NCI-H446 (cell line): ENCODE measurements at regions not wholly inside any gene's neighbourhood (a gene's known extent, or its start where the extent isn't known, plus 50 kb on each side); places are given as distances from the start of the nearest gene placed in this dataset.
"Not testable (repeated sequence)": the region's sequence is repeated elsewhere in the genome, so short reads cannot be mapped to it uniquely, and the experiment has no call there.

Experiments
- DNase-seq, 2 experiments: peaks; one replicate each; lab custom pipeline; 2025; lab: John Stamatoyannopoulos, UW

GRCh38 chr7:13777242-13777641, 212.2 kb downstream of the ETV1 start:
- no peak for DNase-seq

- no peak for DNase-seq
These were observed 210.5 kb downstream of the ETV1 start for GRCh38 chr7:13778967-13779366.

- DNase-seq, result no peak
These were observed 198.9 kb downstream of the ETV1 start for GRCh38 chr7:13790611-13791010.

- no peak for DNase-seq
These were observed 197.3 kb downstream of the ETV1 start for GRCh38 chr7:13792208-13792607.

GRCh38 chr7:13793926-13794325, 195.5 kb downstream of the ETV1 start:
- DNase-seq, result no peak

DNA sequence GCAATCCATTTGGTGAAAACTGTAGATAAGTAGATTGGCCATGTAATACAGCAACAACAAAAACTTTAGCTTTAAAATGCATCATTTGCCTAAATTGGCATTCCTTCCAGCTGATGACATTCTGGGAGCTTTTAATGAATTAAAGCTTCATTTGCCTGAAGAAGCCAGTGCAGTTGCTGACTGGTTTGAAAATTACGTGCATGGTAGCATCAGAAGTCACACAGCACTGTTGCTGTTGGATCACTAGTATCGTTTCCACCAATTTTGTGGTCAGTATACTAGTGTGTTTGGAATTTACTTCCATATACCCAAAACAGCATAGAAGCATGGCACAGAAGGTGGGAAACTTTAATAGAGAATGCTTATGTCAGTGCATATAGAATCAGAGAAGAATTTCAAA, 194.9 kb downstream of the ETV1 start:
- DNase-seq, result no peak

GRCh38 chr7:13797545-13797944, 191.9 kb downstream of the ETV1 start:
- DNase-seq, result no peak

GRCh38 chr7:13800694-13801448, 188.6 kb downstream of the ETV1 start:
- peak; percentile 25 to 67 for DNase-seq

DNA sequence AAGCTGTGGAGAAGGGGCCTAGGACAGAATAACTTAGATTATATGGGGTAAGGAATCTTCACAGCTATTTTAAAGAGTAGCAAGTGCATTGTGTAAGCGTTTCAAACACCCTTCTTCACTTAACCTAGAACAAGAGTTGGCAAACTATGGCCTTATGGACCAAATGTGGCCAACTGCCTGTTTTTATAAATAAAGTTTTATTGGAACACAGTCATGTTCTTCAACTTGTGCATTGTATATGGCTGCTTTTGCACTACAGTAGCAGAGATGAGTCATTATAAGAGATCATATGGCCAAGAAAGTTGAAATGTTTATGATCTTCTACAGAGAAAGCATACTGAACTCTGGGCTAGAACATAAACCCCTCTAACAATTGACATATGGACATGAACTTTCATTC, 187.8 kb downstream of the ETV1 start:
- peak in 1 of 2 experiments; percentile 9 for DNase-seq

- no peak for DNase-seq
These were observed 186.8 kb downstream of the ETV1 start for GRCh38 chr7:13802651-13803050.

DNA sequence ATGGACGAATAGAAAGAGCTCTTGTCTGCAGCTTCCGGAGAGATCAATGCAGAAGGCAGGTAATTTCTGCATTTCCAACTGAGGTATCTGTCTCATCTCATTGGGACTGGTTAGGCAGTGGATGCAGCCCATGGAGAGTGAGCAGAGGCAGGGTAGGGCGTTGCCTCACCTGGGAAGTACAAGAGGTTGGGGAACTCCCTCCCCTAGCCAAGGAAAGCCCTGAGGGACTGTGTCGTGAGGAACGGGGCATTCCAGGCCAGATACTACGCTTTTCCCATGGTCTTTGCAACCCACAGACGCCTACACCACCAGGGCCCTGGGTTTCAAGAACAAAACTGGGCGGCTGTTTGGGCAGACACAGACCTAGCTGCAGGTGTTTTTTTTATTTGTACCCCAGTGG, 186.3 kb downstream of the ETV1 start:
- DNase-seq, result no peak

DNA sequence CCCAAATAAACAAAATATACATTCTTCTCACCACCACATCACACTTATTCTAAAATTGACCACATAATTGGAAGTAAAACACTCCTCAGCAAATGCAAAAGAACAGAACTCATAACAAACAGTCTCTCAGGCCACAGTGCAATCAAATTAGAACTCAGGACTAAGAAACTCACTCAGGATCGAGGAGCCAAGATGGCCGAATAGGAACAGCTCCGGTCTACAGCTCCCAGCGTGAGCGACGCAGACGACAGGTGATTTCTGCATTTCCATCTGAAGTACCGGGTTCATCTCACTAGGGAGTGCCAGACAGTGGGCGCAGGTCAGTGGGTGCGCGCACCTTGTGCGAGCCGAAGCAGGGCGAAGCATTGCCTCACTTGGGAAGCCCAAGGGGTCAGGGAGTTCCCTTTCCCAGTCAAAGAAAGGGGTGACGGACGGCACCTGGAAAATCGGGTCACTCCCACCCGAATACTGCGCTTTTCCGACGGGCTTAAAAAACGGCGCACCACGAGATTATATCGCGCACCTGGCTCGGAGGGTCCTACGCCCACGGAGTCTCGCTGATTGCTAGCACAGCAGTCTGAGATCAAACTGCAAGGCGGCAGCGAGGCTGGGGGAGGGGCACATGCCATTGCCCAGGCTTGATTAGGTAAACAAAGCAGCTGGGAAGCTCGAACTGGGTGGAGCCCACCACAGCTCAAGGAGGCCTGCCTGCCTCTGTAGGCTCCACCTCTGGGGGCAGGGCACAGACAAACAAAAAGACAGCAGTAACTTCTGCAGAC, 183.2 kb downstream of the ETV1 start:
- DNase-seq, result not testable (repeated sequence)

DNA sequence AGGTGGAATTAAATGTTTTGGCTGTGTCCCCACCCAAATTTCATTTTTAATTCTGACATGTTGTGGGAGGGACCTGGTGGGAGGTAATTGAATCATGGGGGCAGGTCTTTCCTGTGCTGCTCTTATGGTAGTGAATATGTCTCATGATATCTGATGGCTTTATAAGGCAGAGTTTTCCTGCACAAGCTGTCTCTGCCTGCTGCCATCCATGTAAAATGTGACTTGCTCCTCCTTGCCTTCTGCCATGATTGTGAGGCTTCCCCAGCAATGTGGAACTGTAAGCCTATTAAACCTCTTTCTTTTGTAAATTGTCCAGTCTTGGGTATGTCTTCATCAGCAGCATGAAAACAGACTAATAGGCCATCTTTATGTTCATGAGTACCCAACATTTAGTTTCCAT, 172.2 kb downstream of the ETV1 start:
- DNase-seq, result not testable (repeated sequence)

DNA sequence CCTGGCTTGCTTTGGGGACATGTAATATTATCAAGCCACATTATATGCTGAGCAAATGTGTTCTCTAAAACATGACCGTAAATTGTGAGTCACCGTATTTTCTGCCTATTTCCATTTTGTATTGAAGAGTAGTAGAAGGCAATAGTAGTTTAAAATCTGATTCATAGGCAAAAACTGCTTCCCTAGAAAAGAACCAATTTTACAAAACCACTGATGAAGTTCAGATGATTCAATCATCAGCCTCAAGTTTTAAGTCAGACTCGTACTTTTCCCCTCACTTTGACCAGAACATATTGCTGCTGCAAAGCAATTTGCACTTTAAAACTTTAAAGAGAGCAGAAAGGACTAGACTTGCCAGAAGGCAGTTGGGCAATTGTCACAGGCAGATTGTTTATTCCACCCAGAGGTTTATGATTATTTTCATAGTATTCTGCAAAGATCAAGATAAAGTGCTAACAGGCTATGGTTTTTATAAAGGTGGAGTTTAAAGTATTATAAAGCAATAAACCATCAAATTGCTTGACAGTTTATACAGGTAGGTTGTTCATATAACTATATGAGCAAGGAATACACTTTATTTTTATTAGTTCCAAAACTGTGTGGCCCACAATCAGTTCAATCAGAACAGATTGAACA, 168.2 kb downstream of the ETV1 start:
- no peak for DNase-seq

DNA sequence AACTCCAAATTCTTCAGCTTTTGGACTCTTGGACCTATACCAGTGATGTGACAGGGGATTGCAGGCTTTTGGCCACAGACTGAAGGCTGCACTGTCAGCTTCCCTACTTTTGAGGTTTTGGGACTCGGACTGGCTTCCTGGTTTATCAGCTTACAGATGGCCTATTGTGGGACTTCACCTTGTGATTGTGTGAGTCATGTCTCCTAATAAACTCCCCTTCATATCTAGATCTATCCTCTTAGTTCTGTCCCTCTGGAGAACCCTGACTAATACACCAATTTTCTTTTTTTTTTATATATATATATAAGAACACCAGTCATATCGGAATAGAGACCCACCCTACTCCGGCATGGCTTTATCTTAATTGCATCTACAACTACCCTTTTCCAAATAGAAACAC, 166.8 kb downstream of the ETV1 start:
- DNase-seq, result no peak

GRCh38 chr7:13826752-13827151, 162.7 kb downstream of the ETV1 start:
- no peak for DNase-seq

- DNase-seq, result no peak
These were observed 161.8 kb downstream of the ETV1 start for GRCh38 chr7:13827716-13828115.

- DNase-seq, result no peak
These were observed 160.2 kb downstream of the ETV1 start for GRCh38 chr7:13829231-13829630.

DNA sequence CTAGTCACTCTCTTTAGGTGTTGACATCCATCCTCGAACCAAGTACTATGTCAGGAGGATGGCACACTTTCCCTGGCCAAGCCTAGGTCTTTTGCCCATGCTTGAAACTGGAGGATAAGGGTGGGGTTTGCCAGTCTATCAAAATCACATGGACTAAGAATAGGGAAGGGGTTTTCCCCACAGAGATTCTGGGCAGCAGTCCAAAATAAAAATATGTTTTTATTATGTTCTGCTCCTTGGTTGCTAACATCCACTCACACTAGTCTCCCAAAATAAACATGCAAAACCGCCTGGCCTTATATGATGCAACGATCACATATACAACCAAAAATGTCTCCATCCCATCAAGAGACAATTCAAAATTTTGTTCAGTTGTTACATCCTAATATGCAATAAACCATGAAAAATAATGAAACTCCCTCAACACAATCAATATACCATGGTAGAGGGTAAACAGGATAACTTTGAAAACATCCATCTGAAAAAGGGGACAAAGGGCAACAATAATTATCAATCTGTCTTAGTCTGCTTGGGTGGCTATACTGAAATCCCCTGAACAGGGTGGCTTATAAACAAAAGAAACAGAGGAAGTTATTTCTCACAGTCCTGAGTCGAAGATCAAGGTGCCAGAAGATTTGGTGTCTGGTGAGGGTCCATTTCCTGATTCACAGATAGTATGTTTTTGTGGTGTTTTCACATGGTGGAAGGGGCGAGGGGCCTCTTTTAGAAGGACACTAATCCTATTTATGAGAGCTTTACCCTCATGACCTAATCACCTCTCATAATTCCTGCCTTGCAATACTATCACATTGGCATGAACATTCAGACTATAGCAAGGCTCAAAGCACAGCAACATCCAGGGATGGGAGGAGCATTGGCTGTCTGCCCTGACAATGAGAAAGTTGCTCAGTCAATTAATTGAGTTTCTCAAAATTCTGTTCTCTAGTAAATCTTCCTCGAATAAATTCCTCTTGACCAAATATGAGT, 159.3 kb downstream of the ETV1 start:
- peak; percentile 33 to 55 for DNase-seq

DNA sequence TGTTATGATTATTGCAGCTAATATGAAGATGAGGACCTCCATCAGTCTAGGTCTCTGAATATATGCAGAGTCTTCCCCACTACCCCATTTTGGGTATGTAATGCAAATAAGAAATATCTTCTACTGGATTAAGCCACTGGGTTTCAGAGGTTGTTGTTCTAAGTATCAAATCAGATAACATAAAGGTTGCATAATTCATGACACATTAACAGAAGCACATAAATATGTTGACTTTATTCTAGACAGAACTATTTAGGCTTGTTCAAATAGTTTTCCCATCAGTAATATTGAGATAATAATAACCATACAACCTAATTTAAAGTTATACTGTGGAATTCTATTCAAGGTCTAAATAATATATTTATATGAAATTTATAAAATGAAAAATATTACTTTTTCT, 157.1 kb downstream of the ETV1 start:
- no peak for DNase-seq

GRCh38 chr7:13834328-13834761, 155.1 kb downstream of the ETV1 start:
- peak in 1 of 2 experiments; percentile 39 for DNase-seq

GRCh38 chr7:13835442-13835841, 154.0 kb downstream of the ETV1 start:
- DNase-seq, result peak in 1 of 2 experiments; percentile 37
